ENCODE measurements at regions not wholly inside any gene's neighbourhood (a gene's known extent, or its start where the extent isn't known, plus 50 kb on each side); places are given as distances from the start of the nearest gene placed in this dataset.

DNA sequence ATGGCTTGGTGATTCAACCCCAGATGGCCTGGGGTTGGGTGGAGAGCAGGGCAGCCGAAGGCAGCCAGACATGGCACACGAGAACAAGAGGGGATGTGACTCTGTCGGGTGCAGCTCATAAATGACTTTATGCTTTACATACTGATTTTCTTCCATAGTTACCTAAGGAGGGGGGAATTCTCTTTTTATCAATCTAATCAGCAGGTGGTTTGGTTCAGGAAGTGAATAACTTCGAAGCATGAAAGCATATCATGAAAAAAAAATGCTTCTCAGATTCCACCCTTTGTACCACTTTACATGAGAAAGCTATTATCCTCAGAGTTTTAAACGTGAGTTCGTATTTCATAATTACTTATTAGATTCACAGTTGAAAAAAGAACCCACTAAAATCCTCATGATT, 908.9 kb upstream of the LCORL start:
- TF ChIP-seq, protein P1, sequence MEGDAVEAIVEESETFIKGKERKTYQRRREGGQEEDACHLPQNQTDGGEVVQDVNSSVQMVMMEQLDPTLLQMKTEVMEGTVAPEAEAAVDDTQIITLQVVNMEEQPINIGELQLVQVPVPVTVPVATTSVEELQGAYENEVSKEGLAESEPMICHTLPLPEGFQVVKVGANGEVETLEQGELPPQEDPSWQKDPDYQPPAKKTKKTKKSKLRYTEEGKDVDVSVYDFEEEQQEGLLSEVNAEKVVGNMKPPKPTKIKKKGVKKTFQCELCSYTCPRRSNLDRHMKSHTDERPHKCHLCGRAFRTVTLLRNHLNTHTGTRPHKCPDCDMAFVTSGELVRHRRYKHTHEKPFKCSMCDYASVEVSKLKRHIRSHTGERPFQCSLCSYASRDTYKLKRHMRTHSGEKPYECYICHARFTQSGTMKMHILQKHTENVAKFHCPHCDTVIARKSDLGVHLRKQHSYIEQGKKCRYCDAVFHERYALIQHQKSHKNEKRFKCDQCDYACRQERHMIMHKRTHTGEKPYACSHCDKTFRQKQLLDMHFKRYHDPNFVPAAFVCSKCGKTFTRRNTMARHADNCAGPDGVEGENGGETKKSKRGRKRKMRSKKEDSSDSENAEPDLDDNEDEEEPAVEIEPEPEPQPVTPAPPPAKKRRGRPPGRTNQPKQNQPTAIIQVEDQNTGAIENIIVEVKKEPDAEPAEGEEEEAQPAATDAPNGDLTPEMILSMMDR (IDR thresholded peaks at IDR 0.05) = no peak
- TF ChIP-seq POLR2A (IDR thresholded peaks at IDR 0.05) = no peak

All from heart left ventricle (tissue), 13 donors.